CD14-positive monocyte (primary cell): ENCODE measurements at regions not wholly inside any gene's neighbourhood (a gene's known extent, or its start where the extent isn't known, plus 50 kb on each side); places are given as distances from the start of the nearest gene placed in this dataset.

Experiments used
- DNase-seq, 3 donors: peaks; one replicate each; pipeline ENCODE4 v3.0.0-alpha.2; 2011 to 2022
- H2AFZ ChIP-seq: 2 replicates; pipeline ENCODE4 v1.6.0; 2012; ENCODE audit warnings: mild to moderate bottlenecking, low read depth, low read length, inconsistent platforms; ENCODE audit not compliant: insufficient read depth, poor library complexity, severe bottlenecking
- H3K27ac ChIP-seq, 2 donors: 1 replicate in 1 of 2; 2 replicates in 1 of 2; pipeline ENCODE4 v1.5.1; 2012 to 2013; ENCODE audit warnings: low read length in 2 of 2, control low read depth in 1 of 2, inconsistent platforms in 1 of 2, low read depth in 1 of 2, mild to moderate bottlenecking in 1 of 2
- H3K27me3 ChIP-seq, 2 donors: one replicate each; pipeline versions ENCODE4 v1.6.0 to v1.6.1; 2011 to 2013; ENCODE audit warnings: low read length in 2 of 2; ENCODE audit not compliant: control insufficient read depth in 2 of 2, insufficient read depth in 2 of 2
- H3K36me3 ChIP-seq, 2 donors: replicated peaks in 1 of 2; 1 replicate in 1 of 2; 2 replicates in 1 of 2; pipeline versions ENCODE4 v1.5.1 to v1.6.1; 2012 to 2013; ENCODE audit warnings: low read length in 2 of 2, control low read depth in 1 of 2, inconsistent platforms in 1 of 2, mild to moderate bottlenecking in 1 of 2; ENCODE audit not compliant: insufficient read depth in 2 of 2, control insufficient read depth in 1 of 2
- H3K4me1 ChIP-seq, 2 donors: 1 replicate in 1 of 2; 2 replicates in 1 of 2; pipeline versions ENCODE4 v1.5.1 to v1.6.1; 2012 to 2013; ENCODE audit warnings: low read length in 2 of 2, control low read depth in 1 of 2, inconsistent platforms in 1 of 2, mild to moderate bottlenecking in 1 of 2, moderate library complexity in 1 of 2; ENCODE audit not compliant: insufficient read depth in 2 of 2, control insufficient read depth in 1 of 2
- H3K4me2 ChIP-seq: replicated peaks from 2 replicates; pipeline ENCODE3; 2012; ENCODE audit warnings: low read length, moderate library complexity, mild to moderate bottlenecking; ENCODE audit not compliant: poor library complexity, severe bottlenecking; ENCODE audit errors: extremely low read depth
- H3K4me3 ChIP-seq, 3 experiments: fragments of 200-600 bp in 1 of 3; sonication (generic) in 1 of 3; replicated peaks in 1 of 3; 1 replicate in 2 of 3; 2 replicates in 1 of 3; pipeline ENCODE4 v1.5.1; 2011 to 2013; ENCODE audit warnings: low read length in 3 of 3, mild to moderate bottlenecking in 3 of 3, control low read depth in 2 of 3, low read depth in 2 of 3, inconsistent platforms in 1 of 3, moderate library complexity in 1 of 3
- H3K79me2 ChIP-seq: 2 replicates; pipeline ENCODE4 v1.6.0; 2012; ENCODE audit warnings: mild to moderate bottlenecking, control low read depth, inconsistent platforms, low read length, moderate library complexity; ENCODE audit not compliant: insufficient read depth
- H3K9ac ChIP-seq: 2 replicates; pipeline ENCODE4 v1.6.0; 2017; ENCODE audit warnings: low read length, mild to moderate bottlenecking; ENCODE audit not compliant: insufficient read depth, poor library complexity, severe bottlenecking
- H3K9me3 ChIP-seq, 2 donors: replicated peaks in 1 of 2; 1 replicate in 1 of 2; 2 replicates in 1 of 2; pipeline versions ENCODE4 v1.5.1 to v1.6.1; 2012 to 2013; ENCODE audit warnings: low read length in 2 of 2, control low read depth in 1 of 2; ENCODE audit not compliant: control insufficient read depth in 1 of 2, insufficient read depth in 1 of 2
- H4K20me1 ChIP-seq: 2 replicates; pipeline ENCODE4 v1.6.0; 2012; ENCODE audit warnings: mild to moderate bottlenecking, low read length, control low read depth, moderate library complexity; ENCODE audit not compliant: insufficient read depth
- H3K27ac Mint-ChIP-seq, 7 donors: one replicate each; pipeline ENCODE4 v1.8.0; 2020; ENCODE audit warnings: mild to moderate bottlenecking in 7 of 7, mixed read lengths in 7 of 7, moderate library complexity in 6 of 7, inconsistent platforms in 2 of 7
- H3K27me3 Mint-ChIP-seq, 3 donors: one replicate each; pipeline ENCODE4 v1.8.0; 2021 to 2022; ENCODE audit warnings: low read depth in 3 of 3, mild to moderate bottlenecking in 3 of 3, mixed read lengths in 3 of 3, moderate library complexity in 3 of 3, inconsistent platforms in 1 of 3
- H3K36me3 Mint-ChIP-seq, 2 donors: one replicate each; pipeline ENCODE4 v1.8.0; 2020; ENCODE audit warnings: mixed read lengths in 2 of 2, inconsistent platforms in 1 of 2, mild to moderate bottlenecking in 1 of 2
- H3K4me1 Mint-ChIP-seq: one replicate; pipeline ENCODE4 v1.8.0; 2020; ENCODE audit warnings: mild to moderate bottlenecking, mixed read lengths
- H3K4me3 Mint-ChIP-seq, 2 donors: one replicate each; pipeline ENCODE4 v1.8.0; 2020; ENCODE audit warnings: mild to moderate bottlenecking in 2 of 2, mixed read lengths in 2 of 2, moderate library complexity in 1 of 2
- H3K9me3 Mint-ChIP-seq, 7 donors: one replicate each; pipeline ENCODE4 v1.8.0; 2020 to 2022; ENCODE audit warnings: mixed read lengths in 7 of 7, mild to moderate bottlenecking in 6 of 7, moderate library complexity in 6 of 7, inconsistent platforms in 2 of 7
- CTCF ChIP-seq: fragments of 200-600 bp; IDR thresholded peaks from one replicate; pipeline ENCODE4 v1.8.0; 2022; ENCODE audit warnings: antibody characterized with exemption, mild to moderate bottlenecking
- WGBS: methylation state at CpG from one replicate; pipeline ENCODE4 v1.1.5; 2013; ENCODE audit warnings: missing lambda C conversion rate; ENCODE audit not compliant: insufficient coverage; 5-methylcytosine and 5-hydroxymethylcytosine counted together
- intact Hi-C, 2 donors: fragments of 100-400 bp; cut with micrococcal nuclease; formaldehyde crosslinking; loops; one replicate each; pipeline versions ENCODE4 v1.15.0 to v1.15.1; 2023

- WGBS = 88% methylated on average over 2 of the region's 2 CpGs
- Mint-ChIP-seq H3K4me1 (no peaks in the 10 kb centered on the region), H3K27me3 (peaks cover 0 to 2% (median 0%) of the 10 kb centered on the region in 3 donors), H3K36me3 (no peaks in the 10 kb centered on the region), H3K27ac (peak overlapping the region in 1 of 7 donors; percentile 32), H3K4me3 (no peak overlapping the region), H3K9me3 (peaks cover 0 to 6% (median 2%) of the 10 kb centered on the region in 7 donors)
- no peak overlapping the region for H3K4me3 ChIP-seq
- H4K20me1 ChIP-seq = no peaks in the 10 kb centered on the region
- no peaks in the 10 kb centered on the region for H3K27me3 ChIP-seq
- H2AFZ ChIP-seq = no peak overlapping the region
- no peaks in the 10 kb centered on the region for H3K79me2 ChIP-seq
- no peak overlapping the region for H3K9ac ChIP-seq
- no peak for DNase-seq
- H3K4me1 ChIP-seq = no peaks in the 10 kb centered on the region
- peaks cover 0 to 5% of the 10 kb centered on the region in 2 donors for H3K9me3 ChIP-seq
- H3K27ac ChIP-seq = no peak overlapping the region
- no peak for TF ChIP-seq CTCF
- intact Hi-C loops = no loop called here
- no peaks in the 10 kb centered on the region for H3K36me3 ChIP-seq
- no peak overlapping the region for H3K4me2 ChIP-seq
Measured at GRCh38 chr1:216903382-216903740, 180.1 kb upstream of the ESRRG start.

- Histone ChIP-seq H3K27me3 (no peaks in the 10 kb centered on the region), H3K4me1 (no peaks in the 10 kb centered on the region), H3K36me3 (no peaks in the 10 kb centered on the region), H3K9ac (no peak overlapping the region), H3K4me2 (no peak overlapping the region), H3K9me3 (peaks cover 0 to 5% of the 10 kb centered on the region in 2 donors), H4K20me1 (no peaks in the 10 kb centered on the region), H3K4me3 (no peak overlapping the region), H3K27ac (no peak overlapping the region), H3K79me2 (no peaks in the 10 kb centered on the region), H2AFZ (no peak overlapping the region)
- no peak for TF ChIP-seq CTCF
- H3K4me1 Mint-ChIP-seq = no peaks in the 10 kb centered on the region
- no peak overlapping the region for H3K27ac Mint-ChIP-seq
- H3K36me3 Mint-ChIP-seq = no peaks in the 10 kb centered on the region
- peaks cover 0 to 6% (median 2%) of the 10 kb centered on the region in 7 donors for H3K9me3 Mint-ChIP-seq
- WGBS = 89% methylated on average over 5 of the region's 5 CpGs
- intact Hi-C loops = no loop called here
- no peak for DNase-seq
- peaks cover 0 to 2% (median 0%) of the 10 kb centered on the region in 3 donors for H3K27me3 Mint-ChIP-seq
- H3K4me3 Mint-ChIP-seq = no peak overlapping the region
Measured at GRCh38 chr1:216902669-216903381, 179.6 kb upstream of the ESRRG start.
